ENCODE measurements at regions not wholly inside any gene's neighbourhood (a gene's known extent, or its start where the extent isn't known, plus 50 kb on each side); places are given as distances from the start of the nearest gene placed in this dataset.

DNA sequence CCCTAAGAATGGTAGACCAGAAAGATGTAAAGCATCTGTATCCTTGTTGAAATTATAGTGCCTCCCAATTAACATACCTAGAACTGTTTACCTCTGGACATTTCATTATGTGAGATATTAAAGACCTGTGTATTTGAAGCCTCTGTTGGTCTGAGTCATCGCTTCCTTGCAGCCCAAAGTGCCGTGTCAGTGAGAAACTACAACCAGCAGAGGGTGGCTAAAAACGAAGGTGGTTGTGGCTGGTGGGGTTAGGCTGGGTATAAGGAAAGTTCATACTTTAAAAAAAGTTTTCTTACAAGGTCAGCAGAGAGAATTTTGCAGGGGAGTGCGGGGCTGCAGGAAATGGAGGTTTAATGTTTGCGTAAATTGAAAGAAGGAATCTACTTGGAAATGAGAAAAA is 290.7 kb downstream of the TMEM114 start:
- no peak for TF ChIP-seq POLR2A (IDR thresholded peaks at IDR 0.05)
- TF ChIP-seq, protein P1, sequence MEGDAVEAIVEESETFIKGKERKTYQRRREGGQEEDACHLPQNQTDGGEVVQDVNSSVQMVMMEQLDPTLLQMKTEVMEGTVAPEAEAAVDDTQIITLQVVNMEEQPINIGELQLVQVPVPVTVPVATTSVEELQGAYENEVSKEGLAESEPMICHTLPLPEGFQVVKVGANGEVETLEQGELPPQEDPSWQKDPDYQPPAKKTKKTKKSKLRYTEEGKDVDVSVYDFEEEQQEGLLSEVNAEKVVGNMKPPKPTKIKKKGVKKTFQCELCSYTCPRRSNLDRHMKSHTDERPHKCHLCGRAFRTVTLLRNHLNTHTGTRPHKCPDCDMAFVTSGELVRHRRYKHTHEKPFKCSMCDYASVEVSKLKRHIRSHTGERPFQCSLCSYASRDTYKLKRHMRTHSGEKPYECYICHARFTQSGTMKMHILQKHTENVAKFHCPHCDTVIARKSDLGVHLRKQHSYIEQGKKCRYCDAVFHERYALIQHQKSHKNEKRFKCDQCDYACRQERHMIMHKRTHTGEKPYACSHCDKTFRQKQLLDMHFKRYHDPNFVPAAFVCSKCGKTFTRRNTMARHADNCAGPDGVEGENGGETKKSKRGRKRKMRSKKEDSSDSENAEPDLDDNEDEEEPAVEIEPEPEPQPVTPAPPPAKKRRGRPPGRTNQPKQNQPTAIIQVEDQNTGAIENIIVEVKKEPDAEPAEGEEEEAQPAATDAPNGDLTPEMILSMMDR (IDR thresholded peaks at IDR 0.05): no peak
- Histone ChIP-seq H3K9me3 (no peaks in the 10 kb centered on the region), H3K27me3 (no peaks in the 10 kb centered on the region), H3K4me1 (no peaks in the 10 kb centered on the region), H3K36me3 (no peaks in the 10 kb centered on the region), H3K4me3 (no peak overlapping the region), H3K27ac (no peak overlapping the region)
- ATAC-seq (no peak), DNase-seq (no peak)
- WGBS, 4 donors: 70 to 83% (median 75%) methylated on average over 5 of the region's 5 CpGs
- intact Hi-C loops (cut with DNase I): no loop called here

DNA sequence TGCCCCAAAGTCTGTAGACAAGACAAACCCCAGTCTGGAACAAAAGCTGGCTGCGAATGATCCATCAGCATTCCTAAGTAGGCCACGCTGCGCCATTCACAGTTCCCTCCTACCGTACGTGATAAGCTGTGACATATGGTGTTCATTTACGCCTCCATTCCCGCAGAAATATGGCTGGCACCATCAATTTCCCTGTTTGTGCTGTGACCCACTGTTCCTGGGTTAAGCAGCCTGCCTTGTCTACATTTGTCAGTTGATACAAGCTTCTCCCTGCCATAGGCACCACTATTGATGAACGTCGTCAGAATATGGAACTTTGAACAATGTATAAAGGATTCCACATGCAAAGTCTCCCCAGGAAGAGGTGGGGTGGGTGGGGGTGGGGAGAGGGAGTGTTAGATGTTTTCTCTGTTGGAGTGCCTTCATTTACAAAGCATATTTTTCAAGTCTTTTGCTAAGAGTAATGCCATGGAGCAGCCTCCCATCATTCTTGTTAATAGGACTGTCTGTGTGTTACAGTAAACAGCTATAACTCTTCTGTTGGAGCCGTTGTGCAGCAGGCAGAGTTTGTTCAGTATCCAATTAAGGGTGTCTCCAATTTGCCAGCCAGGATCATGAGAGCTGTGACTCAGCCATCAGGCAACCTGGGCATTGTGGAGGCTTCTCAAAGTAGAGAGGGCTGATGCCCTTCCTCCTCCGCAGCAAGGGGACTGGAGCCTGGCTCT is 294.6 kb downstream of the TMEM114 start:
- DNase-seq (no peak), ATAC-seq (no peak)
- H3K4me3 ChIP-seq: no peak overlapping the region
- no peaks in the 10 kb centered on the region for H3K36me3 ChIP-seq
- TF ChIP-seq, protein P1 (IDR thresholded peaks at IDR 0.05): no peak
- intact Hi-C loops (cut with DNase I): no loop called here
- 70 to 78% (median 74%) methylated on average over 11 of the region's 11 CpGs for WGBS, 4 donors
- peaks cover 0 to 3% (median 0%) of the 10 kb centered on the region in 12 donors for H3K9me3 ChIP-seq
- no peak overlapping the region for H3K27ac ChIP-seq
- no peaks in the 10 kb centered on the region for H3K4me1 ChIP-seq
- H3K27me3 ChIP-seq: no peaks in the 10 kb centered on the region

DNA sequence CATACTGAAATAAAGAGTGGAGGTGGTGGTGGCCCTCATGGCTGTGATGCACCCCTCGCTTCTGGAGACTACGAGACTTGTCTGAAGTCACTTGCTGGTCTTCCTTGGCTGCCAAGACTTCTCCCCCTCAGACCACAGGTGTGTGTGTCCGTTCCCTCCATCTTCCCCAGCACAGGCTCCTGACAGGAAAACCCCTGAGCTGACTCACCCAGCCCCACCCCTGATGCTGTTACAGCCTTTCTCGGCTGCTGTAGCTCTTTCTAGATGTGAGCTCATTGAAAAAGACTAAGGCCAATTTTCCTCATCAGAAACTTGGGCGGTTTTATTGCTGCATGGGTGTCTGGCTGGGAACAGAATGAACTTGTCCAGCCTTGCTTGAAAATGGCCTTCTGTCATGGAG is 296.9 kb downstream of the TMEM114 start:
- no peak overlapping the region for H3K27ac ChIP-seq
- 67 to 79% (median 69%) methylated on average over 5 of the region's 5 CpGs for WGBS, 4 donors
- ATAC-seq (no peak), DNase-seq (no peak)
- no peaks in the 10 kb centered on the region for H3K36me3 ChIP-seq
- intact Hi-C loops (cut with DNase I): no loop called here
- peaks cover 0 to 3% (median 0%) of the 10 kb centered on the region in 12 donors for H3K9me3 ChIP-seq
- no peaks in the 10 kb centered on the region for H3K27me3 ChIP-seq
- H3K4me1 ChIP-seq: no peaks in the 10 kb centered on the region
- no peak for TF ChIP-seq POLR2A (IDR thresholded peaks at IDR 0.05)
- H3K4me3 ChIP-seq: no peak overlapping the region

DNA sequence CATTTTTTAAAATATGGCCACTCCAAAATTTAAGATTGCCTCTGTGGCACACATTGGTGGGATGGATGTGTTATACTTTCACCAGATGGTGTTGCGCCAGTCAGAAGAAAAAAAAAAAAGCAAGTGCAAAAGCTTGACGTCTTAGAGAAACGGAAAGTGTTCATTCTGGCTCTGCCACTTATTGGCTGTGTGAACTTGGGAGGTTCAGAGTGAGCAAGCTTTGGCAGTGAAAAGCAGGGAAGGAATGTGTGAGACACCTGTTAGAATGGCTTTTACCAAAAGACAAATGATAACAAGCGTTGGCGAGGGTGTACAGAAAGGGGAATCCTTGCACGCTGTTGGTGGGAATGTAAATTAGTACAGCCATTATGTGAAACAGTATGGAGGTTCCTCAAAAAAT is 298.0 kb downstream of the TMEM114 start:
- no peak for ATAC-seq
- H3K27me3 ChIP-seq: no peaks in the 10 kb centered on the region
- H3K4me3 ChIP-seq: no peak overlapping the region
- peaks cover 0 to 3% (median 0%) of the 10 kb centered on the region in 12 donors for H3K9me3 ChIP-seq
- no peak for TF ChIP-seq POLR2A (IDR thresholded peaks at IDR 0.05)
- no peak overlapping the region for H3K27ac ChIP-seq
- H3K36me3 ChIP-seq: no peaks in the 10 kb centered on the region
- DNase-seq: no peak
- no peaks in the 10 kb centered on the region for H3K4me1 ChIP-seq
- intact Hi-C loops (cut with DNase I): no loop called here
- WGBS, 4 donors: 78 to 86% (median 82%) methylated on average over 6 of the region's 6 CpGs

DNA sequence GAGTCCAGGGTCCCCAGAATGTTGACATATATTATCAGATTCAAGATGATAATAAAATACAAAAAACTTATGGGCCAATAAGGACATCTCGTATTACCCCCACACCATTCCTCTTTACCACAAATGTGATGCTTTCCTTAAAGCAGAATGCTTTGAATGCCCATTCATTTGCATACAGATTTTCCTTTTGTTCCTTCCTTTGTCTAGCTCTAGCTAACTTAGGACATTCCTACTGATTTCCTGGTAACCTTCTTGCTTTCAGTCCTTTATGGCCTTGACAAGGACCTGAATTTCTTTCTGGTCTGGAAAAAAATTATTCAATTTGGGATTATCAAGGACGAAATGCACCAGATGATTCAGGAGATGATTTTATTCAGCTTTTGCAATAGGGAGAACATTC is 304.0 kb downstream of the TMEM114 start:
- intact Hi-C loops (cut with DNase I): no loop called here
- Histone ChIP-seq H3K27ac (no peak overlapping the region), H3K27me3 (no peaks in the 10 kb centered on the region), H3K4me1 (no peaks in the 10 kb centered on the region), H3K4me3 (no peak overlapping the region), H3K9me3 (peaks cover 0 to 3% (median 0%) of the 10 kb centered on the region in 12 donors), H3K36me3 (no peaks in the 10 kb centered on the region)
- 59 to 71% (median 69%) methylated on average over 2 of the region's 2 CpGs for WGBS, 4 donors
- ATAC-seq (no peak), DNase-seq (no peak)
- TF ChIP-seq, protein P1 (IDR thresholded peaks at IDR 0.05): no peak
- no peak for TF ChIP-seq POLR2A (IDR thresholded peaks at IDR 0.05)
